GM23338 (cell line): ENCODE measurements at regions not wholly inside any gene's neighbourhood (a gene's known extent, or its start where the extent isn't known, plus 50 kb on each side); places are given as distances from the start of the nearest gene placed in this dataset.

Experiments
- ATAC-seq: fragments of 200-7000 bp; cut with Tn5 transposase; 3 replicates; pipeline ENCODE4 v1.9.1; 2020
- DNase-seq: peaks from one replicate; pipeline ENCODE4 v3.0.0-alpha.2; 2015; ENCODE audit warnings: low spot score
- H2AFZ ChIP-seq: fragments of 200-600 bp; sonication (generic); 2 replicates; pipeline ENCODE4 v1.8.0; 2016; ENCODE audit warnings: antibody characterized with exemption, mild to moderate bottlenecking, moderate library complexity
- H3F3A ChIP-seq: fragments of 200-600 bp; sonication (generic); replicated peaks from 2 replicates; pipeline ENCODE4 v1.8.0; 2017; ENCODE audit warnings: antibody characterized with exemption, mixed run types, low read depth
- H3K27ac ChIP-seq: fragments of 200-600 bp; sonication (generic); 2 replicates; pipeline ENCODE4 v1.6.1; 2016; ENCODE audit warnings: low read depth
- H3K27me3 ChIP-seq: fragments of 200-600 bp; sonication (generic); 2 replicates; pipeline ENCODE4 v1.8.0; 2016; ENCODE audit warnings: mild to moderate bottlenecking, mixed run types, moderate library complexity; ENCODE audit not compliant: insufficient read depth
- H3K36me3 ChIP-seq: fragments of 200-600 bp; sonication (generic); 2 replicates; pipeline ENCODE4 v1.8.0; 2016; ENCODE audit warnings: mild to moderate bottlenecking; ENCODE audit not compliant: insufficient read depth
- H3K4me1 ChIP-seq: fragments of 200-600 bp; sonication (generic); 2 replicates; pipeline ENCODE4 v1.8.0; 2016; ENCODE audit warnings: mild to moderate bottlenecking, moderate library complexity; ENCODE audit not compliant: insufficient read depth
- H3K4me2 ChIP-seq: fragments of 200-600 bp; sonication (generic); 2 replicates; pipeline ENCODE4 v1.7.1; 2017; ENCODE audit warnings: mixed run types
- H3K4me3 ChIP-seq: fragments of 200-600 bp; sonication (generic); 2 replicates; pipeline ENCODE4 v1.6.1; 2016; ENCODE audit warnings: mixed run types
- H3K79me2 ChIP-seq: fragments of 200-600 bp; sonication (generic); replicated peaks from 2 replicates; pipeline ENCODE4 v1.8.0; 2017; ENCODE audit warnings: mild to moderate bottlenecking; ENCODE audit not compliant: insufficient read depth
- H3K9me2 ChIP-seq: fragments of 200-600 bp; sonication (generic); 2 replicates; pipeline ENCODE4 v1.8.0; 2017; ENCODE audit not compliant: insufficient read depth
- H4K20me1 ChIP-seq: fragments of 200-600 bp; sonication (generic); replicated peaks from 2 replicates; pipeline ENCODE4 v1.8.0; 2017; ENCODE audit warnings: mild to moderate bottlenecking; ENCODE audit not compliant: insufficient read depth
- H3K27ac Mint-ChIP-seq: 2 replicates; pipeline ENCODE4 v1.8.0; 2020; ENCODE audit warnings: inconsistent platforms, mild to moderate bottlenecking, moderate library complexity, mixed read lengths
- H3K27me3 Mint-ChIP-seq: 3 replicates; pipeline ENCODE4 v1.8.0; 2022; ENCODE audit warnings: low read depth, mild to moderate bottlenecking, moderate library complexity, mixed read lengths, inconsistent platforms; ENCODE audit not compliant: insufficient read depth, poor library complexity
- H3K36me3 Mint-ChIP-seq: 3 replicates; pipeline ENCODE4 v1.8.0; 2021; ENCODE audit warnings: low read depth, mild to moderate bottlenecking, inconsistent platforms, moderate library complexity, mixed read lengths
- H3K4me1 Mint-ChIP-seq: 3 replicates; pipeline ENCODE4 v1.8.0; 2020; ENCODE audit warnings: mild to moderate bottlenecking, inconsistent platforms, mixed read lengths
- H3K4me3 Mint-ChIP-seq: 3 replicates; pipeline ENCODE4 v1.8.0; 2021; ENCODE audit warnings: moderate library complexity, mild to moderate bottlenecking, inconsistent platforms, mixed read lengths
- H3K9me3 Mint-ChIP-seq: 3 replicates; pipeline ENCODE4 v1.8.0; 2020; ENCODE audit warnings: moderate library complexity, mild to moderate bottlenecking, inconsistent platforms, mixed read lengths
- CREB1 ChIP-seq: fragments of 250-450 bp; sonication (Bioruptor Pico); IDR thresholded peaks from 2 replicates; pipeline ENCODE4 v1.5.0; 2020; ENCODE audit warnings: low read depth, mild to moderate bottlenecking, moderate library complexity
- CTCF ChIP-seq, 2 experiments: fragments of 200-600 bp in 1 of 2; sonication (generic) in 1 of 2; conservative IDR thresholded peaks; 2 replicates each; pipeline versions ENCODE4 v1.5.1 to v1.6.1; 2016 to 2017; ENCODE audit warnings: antibody characterized with exemption in 2 of 2, low read depth in 2 of 2, mild to moderate bottlenecking in 2 of 2, moderate library complexity in 1 of 2
- ETS1 ChIP-seq: IDR thresholded peaks from 2 replicates; pipeline ENCODE4 v1.6.1; 2016; ENCODE audit warnings: antibody characterized with exemption
- EZH2 ChIP-seq: fragments of 200-600 bp; sonication (generic); IDR thresholded peaks from one replicate; pipeline ENCODE4 v1.8.0; 2017; ENCODE audit warnings: antibody characterized with exemption, mild to moderate bottlenecking, low read depth; ENCODE audit not compliant: unreplicated experiment
- EZH2phosphoT487 ChIP-seq: fragments of 200-600 bp; sonication (generic); IDR thresholded peaks from one replicate; pipeline ENCODE4 v1.8.1; 2018; ENCODE audit warnings: antibody characterized with exemption; ENCODE audit not compliant: unreplicated experiment
- JUNB ChIP-seq: IDR thresholded peaks from one replicate; pipeline ENCODE4 v1.6.1; 2016; ENCODE audit warnings: antibody characterized with exemption; ENCODE audit not compliant: unreplicated experiment
- NANOG ChIP-seq: IDR thresholded peaks from 2 replicates; pipeline ENCODE4 v1.6.1; 2016; ENCODE audit warnings: antibody characterized with exemption, borderline replicate concordance
- POLR2AphosphoS5 ChIP-seq: IDR thresholded peaks from 2 replicates; pipeline ENCODE4 v1.6.1; 2016; ENCODE audit warnings: antibody characterized with exemption, low read depth
- REST ChIP-seq: IDR thresholded peaks from one replicate; pipeline ENCODE4 v1.6.1; 2018; ENCODE audit warnings: antibody characterized with exemption; ENCODE audit not compliant: unreplicated experiment
- STAT1 ChIP-seq: IDR thresholded peaks from one replicate; pipeline ENCODE4 v1.6.1; 2016; ENCODE audit warnings: antibody characterized with exemption; ENCODE audit not compliant: unreplicated experiment
- ZNF114 ChIP-seq: fragments of 250-450 bp; sonication (Bioruptor Pico); IDR thresholded peaks from 2 replicates; pipeline ENCODE4 v1.5.0; 2020; ENCODE audit warnings: mild to moderate bottlenecking, moderate library complexity
- ZNF331 ChIP-seq: fragments of 250-450 bp; sonication (Bioruptor Pico); IDR thresholded peaks from 2 replicates; pipeline ENCODE4 v1.5.0; 2020; ENCODE audit warnings: low read depth, mild to moderate bottlenecking, moderate library complexity
- ZNF462 ChIP-seq: fragments of 250-450 bp; sonication (Bioruptor Pico); IDR thresholded peaks from 2 replicates; pipeline ENCODE4 v1.5.0; 2020; ENCODE audit warnings: mild to moderate bottlenecking, moderate library complexity

- no peaks in the 10 kb centered on the region for H4K20me1 ChIP-seq
- no peak overlapping the region for H3K27ac ChIP-seq
- H3K27me3 Mint-ChIP-seq: no peaks in the 10 kb centered on the region
- no peak overlapping the region for H3K4me3 Mint-ChIP-seq
- ATAC-seq (no peak), DNase-seq (no peak)
- H3K36me3 ChIP-seq: no peaks in the 10 kb centered on the region
- no peaks in the 10 kb centered on the region for H3F3A ChIP-seq
- no peak overlapping the region for H3K27ac Mint-ChIP-seq
- H3K36me3 Mint-ChIP-seq: no peaks in the 10 kb centered on the region
- no peaks in the 10 kb centered on the region for H3K4me1 ChIP-seq
- no peak overlapping the region for H3K4me2 ChIP-seq
- no peak overlapping the region for H2AFZ ChIP-seq
- TF ChIP-seq STAT1 (no peak), EZH2phosphoT487 (no peak), ETS1 (no peak), CREB1 (no peak), CTCF (conservative IDR thresholded peaks at IDR 0.05; ENCODE audit: low read depth in 2 of 2) (no peak), ZNF462 (CRISPR knock-in tag) (no peak), EZH2 (no peak), NANOG (no peak), REST (no peak), ZNF331 (no peak), JUNB (no peak), POLR2AphosphoS5 (no peak), ZNF114 (no peak)
- H3K4me1 Mint-ChIP-seq: no peaks in the 10 kb centered on the region
- no peaks in the 10 kb centered on the region for H3K27me3 ChIP-seq
- H3K9me3 Mint-ChIP-seq: no peaks in the 10 kb centered on the region
- H3K9me2 ChIP-seq: no peaks in the 10 kb centered on the region
- no peak overlapping the region for H3K4me3 ChIP-seq
- no peaks in the 10 kb centered on the region for H3K79me2 ChIP-seq
Measured at GRCh38 chr13:67934617-67935330, 704.6 kb upstream of the PCDH9 start.
